HG03175 (cell line): ENCODE measurements at regions not wholly inside any gene's neighbourhood (a gene's known extent, or its start where the extent isn't known, plus 50 kb on each side); places are given as distances from the start of the nearest gene placed in this dataset.

Source experiments
- ATAC-seq: cut with Tn5 transposase; IDR thresholded peaks from one replicate; pipeline ENCODE4 v1.9.1; 2021; ENCODE audit warnings: mild to moderate bottlenecking, moderate library complexity; ENCODE audit not compliant: unreplicated experiment

- ATAC-seq: no peak
Measured at GRCh38 chr10:46227571-46227935, 59.2 kb upstream of the ANTXRL start.

- no peak for ATAC-seq
Measured at GRCh38 chr10:46227936-46228562, 58.7 kb upstream of the ANTXRL start.

- ATAC-seq: peak; percentile 84
Measured at GRCh38 chr10:46228563-46229071, 58.2 kb upstream of the ANTXRL start.

GRCh38 chr10:46229144-46229563 lies 57.6 kb upstream of the ANTXRL start:
- no peak for ATAC-seq

GRCh38 chr10:46230615-46231014 lies 56.2 kb upstream of the ANTXRL start:
- no peak for ATAC-seq

GRCh38 chr10:46231087-46231486 lies 55.7 kb upstream of the ANTXRL start:
- no peak for ATAC-seq

- no peak for ATAC-seq
Measured at GRCh38 chr10:46232084-46232483, 54.7 kb upstream of the ANTXRL start.

GRCh38 chr10:46232666-46233065 lies 54.1 kb upstream of the ANTXRL start:
- ATAC-seq: no peak

- ATAC-seq: no peak
Measured at GRCh38 chr10:46233181-46233580, 53.6 kb upstream of the ANTXRL start.

- no peak for ATAC-seq
Measured at GRCh38 chr10:46234026-46234425, 52.8 kb upstream of the ANTXRL start.

GRCh38 chr10:46234431-46235060 lies 52.3 kb upstream of the ANTXRL start:
- no peak for ATAC-seq

- no peak for ATAC-seq
Measured at GRCh38 chr10:46235705-46236545, 50.9 kb upstream of the ANTXRL start.

- no peak for ATAC-seq
Measured at GRCh38 chr10:46236546-46236887, 50.3 kb upstream of the ANTXRL start.

GRCh38 chr10:46236941-46237681 lies 49.7 kb upstream of the ANTXRL start:
- no peak for ATAC-seq
